Endothelial cell of hepatic sinusoid (primary cell): ENCODE measurements at regions not wholly inside any gene's neighbourhood (a gene's known extent, or its start where the extent isn't known, plus 50 kb on each side); places are given as distances from the start of the nearest gene placed in this dataset.

Experiments
- in situ Hi-C: cut with HindIII; loops from 2 replicates; pipeline ENCODE4 v1.10.0; 2017; ENCODE audit warnings: low sequenced_read_pairs

DNA sequence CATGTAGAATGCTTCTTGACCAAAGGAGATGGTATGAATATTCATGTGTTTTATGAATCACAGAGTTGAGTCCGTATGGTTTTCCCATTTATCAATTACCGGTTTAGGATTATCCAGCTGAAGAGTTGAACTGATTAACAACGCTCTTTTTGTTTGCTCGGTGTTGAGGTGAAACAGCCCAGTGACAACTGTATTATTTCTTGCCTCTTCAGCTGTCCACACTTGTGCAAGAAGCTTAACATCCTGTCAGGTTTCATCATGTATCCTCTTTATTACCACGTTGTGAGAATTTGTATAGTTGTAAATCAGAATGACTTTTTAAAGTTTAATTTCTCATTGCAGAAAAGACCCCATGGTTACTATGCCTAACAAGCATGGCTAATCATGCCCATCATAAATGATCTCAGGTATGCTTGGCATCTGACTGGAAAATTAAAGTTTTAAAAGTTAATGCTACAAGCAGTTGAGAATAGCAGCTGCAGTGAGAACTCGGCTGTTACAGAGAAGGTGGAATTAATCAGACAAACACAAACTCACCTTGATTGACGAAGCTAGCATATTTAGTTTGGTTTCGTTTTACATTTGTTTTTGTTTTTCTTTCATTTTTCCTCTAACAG lies 563.2 kb upstream of the ADGRL2 start:
- in situ Hi-C loops, result no loop called here

DNA sequence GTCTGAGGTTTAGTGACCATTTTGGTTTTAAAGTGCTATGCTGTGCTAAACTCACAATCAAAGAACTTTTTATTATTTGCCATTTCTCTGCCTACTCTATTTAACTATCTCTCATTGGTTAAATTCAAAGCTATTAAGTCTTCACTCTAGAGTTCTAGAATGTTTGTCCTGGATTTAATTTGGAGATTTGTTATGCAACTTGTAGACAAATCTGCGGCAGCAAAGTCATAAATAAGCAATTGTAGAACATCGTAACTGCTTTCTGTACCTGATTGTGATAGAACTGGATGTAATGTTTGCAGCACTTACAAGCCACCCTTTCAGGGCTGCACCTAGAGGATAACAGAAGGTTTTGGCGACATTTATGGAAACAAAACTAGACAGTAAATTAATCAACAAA lies 566.5 kb upstream of the ADGRL2 start:
- in situ Hi-C loops, result no loop called here

DNA sequence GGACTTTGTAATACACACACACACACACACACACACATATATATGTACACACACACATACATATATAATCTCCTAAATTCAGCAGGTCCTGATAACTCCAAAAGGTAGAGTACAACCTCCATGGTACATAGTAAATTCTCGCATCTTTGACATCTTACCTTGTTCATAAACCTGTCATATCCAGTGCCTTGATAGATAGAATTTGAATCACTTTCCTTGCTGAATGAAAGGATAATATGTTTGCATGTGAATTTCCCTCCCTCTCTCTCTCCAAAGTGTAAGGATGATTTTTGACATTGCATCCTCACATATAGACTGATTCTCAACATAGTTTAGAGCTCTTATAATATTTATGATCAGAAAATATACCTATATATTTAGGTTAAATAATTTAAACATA lies 567.1 kb upstream of the ADGRL2 start:
- in situ Hi-C loops, result no loop called here

DNA sequence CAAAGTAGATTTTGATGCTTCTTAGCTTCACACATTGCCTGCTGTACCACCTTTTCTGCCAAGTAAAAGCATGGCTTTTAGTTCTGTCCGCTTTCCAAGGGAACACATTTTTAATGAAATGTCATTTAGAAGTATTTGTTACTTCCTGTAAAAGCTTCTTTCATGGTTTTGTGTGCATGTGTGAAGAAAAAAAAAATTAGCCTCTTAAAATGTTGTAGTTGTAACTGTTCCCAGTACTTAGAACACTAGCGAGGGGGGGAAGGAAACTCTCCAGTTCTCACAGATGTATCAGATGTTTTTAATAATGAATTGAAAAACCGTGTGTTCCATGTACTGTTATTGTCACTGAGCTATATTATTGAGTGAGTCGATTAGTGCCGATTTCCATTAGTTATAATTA lies 568.3 kb upstream of the ADGRL2 start:
- in situ Hi-C loops, result no loop called here

DNA sequence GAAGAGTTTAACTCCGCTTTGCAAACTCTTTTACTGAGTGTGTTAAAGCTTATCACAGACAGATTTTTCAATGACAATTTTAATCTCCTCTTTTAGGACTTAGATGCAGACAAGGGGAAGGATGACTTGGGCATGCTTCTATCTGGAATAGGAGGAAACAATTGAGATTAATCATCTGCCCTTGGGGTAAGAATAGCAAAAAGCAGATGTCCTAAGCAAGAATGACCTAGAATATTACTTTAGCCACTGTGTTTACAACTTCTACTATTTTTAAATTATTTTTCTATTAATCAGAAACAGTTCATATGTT lies 569.0 kb upstream of the ADGRL2 start:
- in situ Hi-C loops, result no loop called here

DNA sequence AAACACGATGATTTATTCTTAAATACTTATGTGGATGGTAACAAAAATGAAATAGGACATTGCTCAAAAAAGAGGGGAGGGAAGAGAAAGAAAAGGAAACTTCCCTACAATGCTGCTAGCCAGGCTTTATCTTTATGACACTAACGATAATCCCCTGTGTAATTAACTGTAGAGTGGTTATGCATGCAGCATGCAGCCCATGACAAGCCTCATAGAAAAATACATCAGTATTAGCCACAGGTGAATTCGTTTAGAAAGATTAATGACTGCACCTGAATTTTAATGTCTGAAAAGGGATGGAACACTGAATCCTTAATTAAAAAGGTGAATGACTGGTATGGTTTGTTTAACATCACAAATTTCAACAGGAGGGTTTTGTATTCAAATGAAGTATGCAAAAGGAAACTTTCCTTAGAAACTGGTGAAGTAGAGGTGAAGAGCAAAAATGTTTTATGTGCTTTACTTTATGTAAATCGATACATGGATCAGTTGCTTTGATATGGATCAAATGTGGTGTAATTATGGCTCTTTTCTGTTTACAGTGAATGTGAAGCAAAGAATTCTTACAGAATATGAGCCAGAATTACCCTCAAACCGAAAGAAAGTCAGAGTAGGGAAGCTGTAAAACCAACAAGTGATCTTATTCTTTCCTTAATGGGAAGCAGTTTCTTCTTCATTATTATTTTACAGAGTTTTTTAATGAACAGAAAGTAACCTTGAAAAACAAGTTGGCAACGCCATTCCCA lies 569.6 kb upstream of the ADGRL2 start:
- in situ Hi-C loops, result no loop called here

DNA sequence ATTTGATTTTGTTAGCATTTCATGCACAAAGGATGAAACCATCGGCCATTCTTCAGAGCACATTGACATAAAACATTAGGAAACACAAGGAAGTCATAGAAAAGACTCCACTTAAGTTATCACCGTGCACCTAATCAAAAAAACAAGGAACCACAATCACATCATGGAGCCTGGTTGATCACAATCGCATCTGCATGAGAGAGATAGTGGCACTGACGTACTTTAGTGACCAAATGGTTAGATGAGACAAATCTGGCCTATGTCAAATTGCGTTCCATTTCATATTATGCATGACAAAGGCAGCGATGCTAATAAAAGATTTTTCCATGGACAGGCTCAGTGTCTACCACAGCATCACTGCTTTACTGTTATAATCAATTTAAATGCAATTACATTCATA lies 571.8 kb upstream of the ADGRL2 start:
- in situ Hi-C loops, result no loop called here

DNA sequence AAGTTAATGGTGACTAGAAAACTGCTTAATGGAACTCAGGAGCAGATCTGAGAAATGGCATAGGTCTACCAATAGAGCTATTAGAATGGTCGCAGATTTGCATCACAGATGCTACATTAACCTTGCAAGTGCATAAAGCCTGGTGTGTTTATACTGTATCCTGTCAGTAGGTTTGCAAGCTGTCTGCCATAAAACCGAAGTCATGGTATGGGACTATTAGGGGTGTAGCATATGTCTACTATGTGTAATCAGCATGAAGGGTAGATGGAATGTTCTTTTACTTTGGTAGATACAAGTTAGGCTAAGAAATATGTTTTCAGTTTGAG lies 574.2 kb upstream of the ADGRL2 start:
- in situ Hi-C loops, result no loop called here

DNA sequence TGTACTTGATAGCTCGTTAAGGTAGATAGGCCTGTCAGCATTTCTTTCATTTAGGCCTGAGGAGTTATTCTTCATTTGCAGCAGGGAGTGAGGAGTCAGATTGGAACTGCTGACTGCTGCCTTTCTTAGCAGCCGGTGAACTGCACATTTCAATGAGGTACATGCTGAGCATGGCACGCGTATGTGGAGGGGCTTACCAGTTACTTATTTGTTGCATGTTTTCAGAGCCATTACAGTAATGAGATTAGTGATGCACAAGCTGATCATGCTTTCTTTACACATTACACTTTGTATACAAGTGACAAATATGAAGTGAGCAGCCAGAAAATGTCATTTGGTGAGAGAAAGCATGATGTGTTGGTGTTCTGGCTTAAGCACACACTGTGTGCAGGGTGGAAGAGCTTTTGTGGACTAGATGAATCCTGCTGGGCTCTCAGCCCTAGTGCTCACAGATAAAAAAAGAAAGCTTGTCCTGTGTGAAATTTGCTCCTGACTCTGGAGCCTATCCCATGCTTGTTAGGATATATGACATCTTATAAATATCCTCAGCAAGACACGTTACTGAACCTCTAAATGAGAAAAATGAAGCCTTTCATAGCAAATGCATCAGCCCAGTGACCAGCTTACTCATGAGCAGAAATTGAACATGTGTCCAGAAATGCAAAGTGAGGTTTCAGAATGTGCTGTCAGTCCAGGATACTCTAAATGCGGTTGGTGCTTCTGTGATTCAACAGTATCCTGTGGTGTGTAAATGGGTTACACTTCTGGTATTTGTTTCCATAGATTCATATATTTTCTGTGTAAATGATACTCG lies 574.7 kb upstream of the ADGRL2 start:
- in situ Hi-C loops, result no loop called here

DNA sequence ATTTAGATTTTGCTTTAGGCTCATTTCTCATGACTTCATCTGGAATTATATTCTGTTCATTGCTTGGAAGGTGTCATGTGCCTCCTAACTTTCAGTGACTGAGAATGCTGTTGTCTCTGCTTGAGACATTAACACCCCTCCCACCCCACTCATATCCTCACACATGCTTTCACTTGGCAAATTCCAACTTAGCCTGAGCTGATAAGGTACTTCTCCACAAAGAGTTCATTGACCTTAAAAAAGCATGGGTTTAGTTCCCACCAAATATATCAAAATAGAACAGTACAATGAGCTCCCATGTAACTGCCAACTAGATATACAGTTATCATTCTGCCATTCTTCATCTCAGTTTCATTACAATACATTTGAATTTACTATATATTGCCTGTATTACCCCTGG lies 576.5 kb upstream of the ADGRL2 start:
- in situ Hi-C loops, result no loop called here

DNA sequence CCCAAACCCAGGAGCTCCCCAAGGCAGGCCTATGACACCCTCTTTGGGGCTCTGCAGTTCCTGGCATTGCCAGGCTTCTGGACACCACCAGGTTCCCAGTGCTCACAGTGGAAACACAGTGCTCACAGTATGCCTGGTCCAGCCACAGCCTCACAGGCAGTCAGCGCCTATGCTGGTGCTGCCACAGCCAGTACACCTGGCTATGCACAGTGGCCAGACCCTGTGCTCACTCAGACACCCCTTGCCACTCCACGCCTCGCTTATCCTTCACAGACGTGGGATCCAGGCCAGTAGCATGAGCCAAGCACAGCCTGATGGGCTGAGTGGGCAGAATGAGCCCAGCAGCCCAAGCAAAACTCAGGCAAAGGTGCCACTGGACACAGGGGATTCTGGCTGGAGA lies 579.2 kb upstream of the ADGRL2 start:
- in situ Hi-C loops, result no loop called here

DNA sequence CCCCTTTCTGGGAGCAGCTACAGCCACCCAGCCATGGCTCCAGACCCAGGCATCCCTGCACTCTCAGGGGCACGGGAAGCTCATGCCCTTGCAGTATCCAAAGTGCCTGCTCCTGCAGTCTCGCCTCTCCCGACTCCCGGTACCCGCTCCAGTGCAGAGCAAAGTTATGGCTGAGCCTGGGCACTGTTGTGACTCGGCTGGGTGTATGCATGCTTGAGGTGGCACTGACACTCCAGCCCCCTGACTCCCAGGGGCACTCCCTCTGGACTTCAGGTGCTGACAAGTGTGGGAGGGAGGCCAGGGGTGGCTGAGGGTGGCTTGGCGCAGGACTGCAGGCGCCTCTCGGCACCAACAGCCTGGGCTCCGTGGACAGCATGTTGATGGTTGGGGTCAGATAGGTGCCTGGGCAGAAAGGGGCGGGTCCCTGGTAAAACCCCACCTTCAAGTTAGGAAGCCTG lies 580.1 kb upstream of the ADGRL2 start:
- in situ Hi-C loops, result no loop called here

DNA sequence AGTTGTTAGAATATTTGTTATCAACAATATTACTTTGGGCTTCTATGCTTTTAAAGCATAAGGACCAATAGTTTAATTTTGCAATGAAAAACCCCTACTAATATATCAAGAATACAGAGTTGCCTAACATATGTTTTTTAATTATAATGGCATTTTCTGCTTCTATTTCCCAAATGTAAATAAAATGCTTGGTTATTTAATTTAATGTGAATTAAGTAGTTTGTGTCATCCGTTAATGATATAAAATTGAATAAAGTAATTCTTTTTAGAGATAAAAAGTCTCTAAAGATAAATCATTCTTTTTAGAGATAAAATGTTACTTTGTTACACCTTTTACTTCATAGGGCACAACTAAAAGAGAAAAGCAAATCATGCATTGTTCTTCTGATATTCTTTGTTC lies 583.7 kb upstream of the ADGRL2 start:
- in situ Hi-C loops, result no loop called here

DNA sequence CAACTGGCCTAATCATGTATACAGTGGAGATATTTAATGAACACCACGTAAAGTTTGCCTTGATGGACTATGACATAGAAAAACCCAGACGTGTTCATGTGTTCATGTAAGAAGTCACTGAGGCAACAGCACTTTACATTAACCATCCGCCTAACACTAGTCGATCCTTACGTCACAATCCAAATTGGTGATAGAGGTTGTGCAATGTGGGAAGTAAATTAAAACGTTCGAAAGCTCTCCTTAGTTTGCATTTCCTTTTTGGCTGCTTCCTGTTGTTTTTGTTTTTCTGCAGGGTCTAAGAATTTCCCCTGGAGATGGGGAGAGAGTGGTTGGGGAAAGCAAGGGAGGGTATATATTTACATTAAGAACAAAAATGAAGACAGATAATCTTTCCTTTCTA lies 587.5 kb upstream of the ADGRL2 start:
- in situ Hi-C loops, result no loop called here

DNA sequence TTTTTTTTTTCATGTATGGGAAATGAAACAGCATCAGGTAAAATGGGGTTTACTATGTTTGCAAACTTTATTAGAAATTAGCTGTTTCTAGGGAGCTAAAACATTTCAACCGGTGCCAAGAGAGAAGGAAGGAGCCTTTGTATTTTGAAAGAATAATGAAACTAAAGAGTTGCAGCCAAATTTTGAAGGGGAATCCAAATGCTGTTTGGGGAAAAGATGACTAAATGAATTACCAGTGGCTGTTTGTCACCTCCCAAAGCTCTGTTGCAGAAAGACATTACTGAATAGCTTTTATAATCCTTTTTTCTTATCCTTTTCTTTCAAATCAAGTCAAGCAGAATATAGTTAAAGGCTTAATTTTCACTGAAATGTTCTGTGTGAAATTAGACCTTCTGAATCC lies 591.3 kb upstream of the ADGRL2 start:
- in situ Hi-C loops, result no loop called here

DNA sequence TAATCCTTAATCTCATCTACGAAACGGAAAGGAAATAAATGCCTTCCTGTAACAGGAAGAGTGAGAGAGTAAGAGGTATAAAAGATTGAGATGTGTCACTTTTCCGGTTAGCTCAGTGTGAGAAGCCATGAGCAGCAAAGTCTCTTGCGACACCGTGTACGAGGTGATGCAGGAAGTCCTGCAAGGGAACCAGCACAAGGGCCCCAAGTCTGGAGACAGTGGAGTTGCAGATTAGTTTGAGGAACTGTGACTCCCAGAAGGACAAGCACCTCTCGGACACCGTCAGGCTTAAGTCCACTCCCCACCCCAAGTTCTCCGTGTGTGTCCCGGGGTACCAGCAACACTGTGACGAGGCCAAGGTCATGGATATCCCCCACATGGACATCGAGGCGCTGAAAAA lies 592.3 kb upstream of the ADGRL2 start:
- in situ Hi-C loops, result no loop called here

DNA sequence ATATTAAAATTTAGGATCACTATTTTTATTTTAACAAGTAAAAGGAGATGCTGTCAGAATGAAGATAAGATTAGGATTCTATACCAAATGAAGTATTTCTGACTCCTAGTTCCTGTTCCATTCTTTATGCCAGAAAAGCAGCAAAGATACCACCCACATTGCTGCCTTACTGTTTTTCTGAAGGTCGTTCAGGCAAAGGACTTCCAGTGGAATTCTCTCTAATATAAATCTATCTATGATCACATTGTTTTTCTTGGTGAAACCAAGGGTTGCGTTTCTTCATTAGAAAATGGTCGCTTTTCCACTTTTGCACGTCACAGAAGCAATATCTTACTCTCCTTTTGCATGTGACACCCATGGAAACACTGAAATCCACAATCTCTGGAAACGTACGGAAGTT lies 594.8 kb upstream of the ADGRL2 start:
- in situ Hi-C loops, result no loop called here

DNA sequence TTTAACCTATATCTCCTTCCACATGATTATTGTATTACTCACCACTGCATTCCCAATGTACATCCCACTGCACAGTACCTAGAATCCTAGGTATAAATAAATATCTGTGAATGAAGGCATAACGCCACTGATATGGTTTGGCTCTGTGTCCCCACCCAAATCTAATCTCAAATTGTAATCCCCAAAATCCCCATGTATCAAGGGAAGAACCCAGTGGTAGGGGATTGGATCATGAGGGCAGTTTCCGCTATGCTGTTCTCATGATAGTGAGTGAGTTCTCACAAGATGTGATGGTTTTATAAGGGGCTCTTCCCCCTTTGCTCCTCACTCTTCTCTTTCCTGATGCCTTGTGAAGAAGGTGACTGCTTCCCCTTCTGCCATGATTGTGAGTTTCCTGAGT lies 599.0 kb upstream of the ADGRL2 start:
- in situ Hi-C loops, result no loop called here

DNA sequence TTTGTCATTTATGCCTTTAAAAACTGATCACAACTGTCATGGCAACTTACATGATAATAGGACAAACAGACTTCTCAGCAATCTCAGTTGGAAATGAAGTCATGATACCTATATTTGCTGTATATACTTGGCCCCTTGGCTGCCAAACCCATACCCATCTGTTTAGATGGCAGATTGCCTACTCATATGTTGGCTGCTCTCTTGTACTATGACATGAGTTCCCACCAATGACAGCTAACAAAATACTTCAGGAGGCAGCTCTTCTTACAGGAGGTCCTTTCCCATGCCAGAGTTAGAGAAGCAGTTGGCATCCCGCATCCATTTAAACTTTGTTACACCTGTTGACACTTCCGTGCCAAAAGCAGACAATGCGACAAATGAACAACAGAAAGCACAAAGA lies 603.1 kb upstream of the ADGRL2 start:
- in situ Hi-C loops, result no loop called here

DNA sequence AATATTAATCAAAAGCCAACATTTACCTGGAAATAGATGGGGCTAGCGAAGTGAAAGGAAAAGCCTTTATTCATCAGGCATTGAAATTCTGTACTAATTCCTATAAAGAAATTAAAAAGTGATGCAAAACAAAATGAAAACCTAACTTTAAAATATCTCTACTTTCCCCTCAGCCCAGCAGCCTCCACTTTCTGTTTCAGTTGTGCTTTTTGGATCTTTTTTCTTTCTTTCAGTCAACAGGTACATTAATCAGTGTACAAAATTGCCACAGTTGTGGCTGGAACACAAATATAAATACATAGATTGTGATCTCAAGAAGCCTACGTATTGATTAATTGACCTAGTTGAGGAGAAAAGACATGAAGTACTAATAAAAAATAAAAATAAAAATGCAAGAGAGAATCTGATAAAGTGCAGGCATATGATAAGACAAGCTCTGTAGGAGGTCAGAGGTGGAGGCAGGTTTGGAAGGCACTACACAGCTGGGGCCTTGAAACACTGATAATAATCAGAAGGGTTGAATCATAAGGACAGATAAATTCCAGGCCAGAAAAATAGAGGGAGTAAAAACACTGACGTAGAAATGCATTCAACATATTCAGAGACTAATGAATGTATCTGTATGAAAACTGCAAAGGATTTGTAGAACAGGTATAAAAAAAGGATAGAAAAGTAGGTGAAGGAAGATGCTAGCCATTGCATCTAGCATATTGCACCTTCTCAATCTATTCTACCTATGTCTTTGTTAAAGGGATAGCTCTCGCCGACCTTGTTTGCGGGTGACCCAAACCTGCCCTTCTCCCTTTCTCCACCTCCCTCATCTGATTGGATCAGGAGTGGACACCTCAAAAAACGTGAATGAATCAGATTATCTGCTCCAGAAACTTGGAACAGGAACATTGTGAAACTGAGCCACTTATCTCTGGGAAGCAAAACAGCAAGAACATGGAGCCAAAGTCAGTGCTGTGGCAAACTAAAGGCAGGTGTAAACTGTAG lies 607.8 kb upstream of the ADGRL2 start:
- in situ Hi-C loops, result no loop called here

DNA sequence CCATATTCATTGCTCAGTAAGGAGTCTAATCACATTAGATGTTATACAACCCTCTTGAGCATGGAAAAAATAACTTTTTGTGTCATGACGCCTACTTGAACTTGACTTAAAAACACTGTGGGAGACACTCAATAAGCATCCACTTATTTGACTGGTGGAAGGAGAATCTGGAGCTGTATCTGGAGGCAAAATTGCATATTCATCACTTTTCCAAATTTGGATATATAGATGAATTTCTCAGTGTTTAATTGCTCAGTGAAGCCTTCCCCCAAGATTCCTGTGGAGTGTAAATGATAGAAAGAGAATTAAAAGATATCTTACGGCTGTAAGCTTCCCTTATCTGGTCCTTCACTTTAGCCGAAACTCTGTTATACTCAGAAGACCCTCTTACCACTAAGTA lies 610.7 kb upstream of the ADGRL2 start:
- in situ Hi-C loops, result no loop called here
